Adrenal gland (tissue), 5 donors: ENCODE measurements at regions not wholly inside any gene's neighbourhood (a gene's known extent, or its start where the extent isn't known, plus 50 kb on each side); places are given as distances from the start of the nearest gene placed in this dataset.

Source experiments
- CTCF ChIP-seq, 6 experiments: fragments of 450-650 bp in 4 of 6; fragments of 200-600 bp in 2 of 6; sonication (generic) in 1 of 6; IDR thresholded peaks; 1 replicate in 5 of 6; 2 replicates in 1 of 6; pipeline versions ENCODE4 v1.5.1 to v1.8.0; 2016 to 2021; ENCODE audit warnings: antibody characterized with exemption in 6 of 6, mild to moderate bottlenecking in 2 of 6, moderate library complexity in 1 of 6
- POLR2A ChIP-seq, 2 donors: fragments of 450-650 bp; IDR thresholded peaks; one replicate each; pipeline ENCODE4 v1.6.1; 2017; ENCODE audit warnings: antibody characterized with exemption in 2 of 2, mild to moderate bottlenecking in 2 of 2, moderate library complexity in 1 of 2
- donor health status: DM: no; HTN: no; CAD: no.

GRCh38 chr18:25834061-25834460 is 256.4 kb downstream of the SS18 start:
- TF ChIP-seq CTCF (IDR thresholded peaks at IDR 0.05) (no peak), POLR2A (IDR thresholded peaks at IDR 0.05) (no peak)
